WTC11 (cell line): ENCODE measurements at regions not wholly inside any gene's neighbourhood (a gene's known extent, or its start where the extent isn't known, plus 50 kb on each side); places are given as distances from the start of the nearest gene placed in this dataset.

ENCODE experiments used
- ATF3 ChIP-seq: sonication (generic); formaldehyde crosslinking; conservative IDR thresholded peaks from 2 replicates; pipeline ENCODE4 v1.8.1; 2022; ENCODE audit warnings: mild to moderate bottlenecking, missing genetic modification reagents
- CREM ChIP-seq: sonication (generic); formaldehyde crosslinking; IDR thresholded peaks from 2 replicates; pipeline ENCODE4 v1.8.1; 2022; ENCODE audit warnings: mild to moderate bottlenecking, missing genetic modification reagents, moderate library complexity
- CTCF ChIP-seq: fragments of 200-600 bp; IDR thresholded peaks from 2 replicates; pipeline ENCODE4 v1.8.0; 2022; ENCODE audit warnings: antibody characterized with exemption
- ETV6 ChIP-seq: sonication (generic); formaldehyde crosslinking; IDR thresholded peaks from 2 replicates; pipeline ENCODE4 v1.8.1; 2022; ENCODE audit warnings: mild to moderate bottlenecking, missing genetic modification reagents
- FOXK1 ChIP-seq: sonication (generic); formaldehyde crosslinking; IDR thresholded peaks from 2 replicates; pipeline ENCODE4 v1.8.0; 2022; ENCODE audit warnings: mild to moderate bottlenecking, moderate library complexity, missing genetic modification reagents
- HMGXB4 ChIP-seq: sonication (generic); formaldehyde crosslinking; IDR thresholded peaks from 2 replicates; pipeline ENCODE4 v1.8.1; 2023; ENCODE audit warnings: mild to moderate bottlenecking, moderate library complexity, missing genetic modification reagents
- IRF1 ChIP-seq: sonication (generic); formaldehyde crosslinking; IDR thresholded peaks from 2 replicates; pipeline ENCODE4 v1.8.0; 2023; ENCODE audit warnings: missing genetic modification reagents
- ZNF232 ChIP-seq: sonication (generic); formaldehyde crosslinking; IDR thresholded peaks from 2 replicates; pipeline ENCODE4 v1.8.0; 2022; ENCODE audit warnings: mild to moderate bottlenecking, missing genetic modification reagents

- TF ChIP-seq CTCF: no peak
- no peak for TF ChIP-seq FOXK1
- no peak for TF ChIP-seq ZNF232
- TF ChIP-seq ETV6 (CRISPR knock-in tag): no peak
- no peak for TF ChIP-seq CREM
- no peak for TF ChIP-seq ATF3 (CRISPR knock-in tag)
- TF ChIP-seq IRF1: no peak
- no peak for TF ChIP-seq HMGXB4 (CRISPR knock-in tag)
These were observed 699.1 kb upstream of the ADGRB3 start for GRCh38 chr6:67935976-67936477.
